ENCODE measurements at regions not wholly inside any gene's neighbourhood (a gene's known extent, or its start where the extent isn't known, plus 50 kb on each side); places are given as distances from the start of the nearest gene placed in this dataset.

DNA sequence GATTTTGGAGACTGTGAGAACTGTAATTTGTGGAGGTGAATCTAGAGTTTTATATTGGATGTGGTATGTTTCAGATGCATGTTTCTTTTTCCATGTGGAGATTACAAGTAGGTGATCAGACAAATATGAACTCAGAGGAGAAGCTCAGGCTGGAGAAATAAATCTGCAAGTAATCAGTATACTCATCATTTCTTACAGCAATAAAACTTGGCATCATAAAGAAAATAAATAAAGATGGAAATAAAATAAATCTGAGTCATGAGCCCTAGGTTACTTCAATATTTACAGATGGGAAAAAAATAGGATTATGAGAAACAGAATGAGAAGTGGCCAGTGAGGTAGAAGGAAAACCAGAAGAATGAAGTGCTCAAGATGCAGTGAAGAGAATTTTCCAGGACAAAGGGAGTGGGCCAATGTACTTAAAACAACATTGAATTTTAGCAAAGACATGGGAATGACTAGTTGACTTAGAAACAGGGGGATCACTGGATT, 453.8 kb downstream of the DSC3 start:
- no peak overlapping the region for H3K4me3 ChIP-seq (ENCODE audit: low read depth, low read length)
- DNase-seq (ENCODE audit: low read depth) = no peak
- no peak for TF ChIP-seq CTCF (IDR thresholded peaks at IDR 0.05; ENCODE audit: insufficient read depth, low read depth, low read length, missing control alignments)

GRCh38 chr18:30583768-30584167, 458.8 kb downstream of the DSC3 start:
- no peak overlapping the region for H3K4me3 ChIP-seq (ENCODE audit: low read depth, low read length)
- DNase-seq (ENCODE audit: low read depth) = no peak
- no peak for TF ChIP-seq CTCF (IDR thresholded peaks at IDR 0.05; ENCODE audit: insufficient read depth, low read depth, low read length, missing control alignments)

DNA sequence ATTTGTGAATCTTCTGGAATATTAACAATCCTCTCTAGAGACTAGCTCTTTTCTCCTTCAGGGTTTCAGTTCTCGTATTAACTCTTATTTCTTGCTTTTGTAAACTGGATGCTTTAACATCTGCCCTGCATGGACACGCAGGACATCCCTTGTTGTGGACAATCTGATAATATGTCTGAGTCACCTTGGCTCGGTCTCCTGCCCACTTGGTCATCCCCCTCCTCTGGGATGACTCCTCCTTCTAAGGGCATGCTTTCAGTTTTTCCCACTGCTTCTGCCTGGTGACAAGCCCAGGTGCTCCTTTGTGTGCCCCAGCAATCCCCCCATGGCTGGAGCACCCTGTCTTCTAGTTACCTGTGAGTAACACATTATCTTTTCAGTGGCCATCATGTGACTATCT, 460.5 kb downstream of the DSC3 start:
- no peak for DNase-seq (ENCODE audit: low read depth)
- no peak overlapping the region for H3K4me3 ChIP-seq (ENCODE audit: low read depth, low read length)
- no peak for TF ChIP-seq CTCF (IDR thresholded peaks at IDR 0.05; ENCODE audit: insufficient read depth, low read depth, low read length, missing control alignments)

- no peak for TF ChIP-seq CTCF (IDR thresholded peaks at IDR 0.05; ENCODE audit: insufficient read depth, low read depth, low read length, missing control alignments)
- no peak overlapping the region for H3K4me3 ChIP-seq (ENCODE audit: low read depth, low read length)
- DNase-seq (ENCODE audit: low read depth) = no peak
Measured at GRCh38 chr18:30578707-30579106, 463.8 kb downstream of the DSC3 start.

GRCh38 chr18:30572214-30572613, 470.3 kb downstream of the DSC3 start:
- DNase-seq (ENCODE audit: low read depth) = no peak
- TF ChIP-seq CTCF (IDR thresholded peaks at IDR 0.05; ENCODE audit: insufficient read depth, low read depth, low read length, missing control alignments) = no peak

GRCh38 chr18:30568333-30568732, 474.2 kb downstream of the DSC3 start:
- DNase-seq (ENCODE audit: low read depth) = no peak
- no peak overlapping the region for H3K4me3 ChIP-seq (ENCODE audit: low read depth, low read length)
- no peak for TF ChIP-seq CTCF (IDR thresholded peaks at IDR 0.05; ENCODE audit: insufficient read depth, low read depth, low read length, missing control alignments)

More at GRCh38 chr18:30572214-30572613, 470.3 kb downstream of the DSC3 start:
- no peak overlapping the region for H3K4me3 ChIP-seq (ENCODE audit: low read depth, low read length)

DNA sequence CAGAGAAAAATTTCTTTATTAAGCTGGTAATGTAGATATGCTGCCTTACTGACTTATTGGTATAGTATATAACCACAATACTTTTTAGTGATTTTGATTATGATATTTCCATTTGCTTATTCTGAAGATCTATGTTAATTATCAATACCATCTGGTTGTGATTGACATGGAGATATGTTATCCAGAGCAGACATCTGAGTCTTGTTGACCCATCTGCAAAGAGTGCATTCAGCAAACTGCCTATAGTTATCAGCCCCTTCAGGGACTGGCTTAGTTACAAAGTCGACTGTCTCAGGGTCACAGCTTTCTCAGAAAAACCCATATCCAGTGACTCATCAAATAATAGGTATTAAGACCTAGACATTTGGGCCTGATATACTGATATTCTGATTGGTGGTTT, 475.7 kb downstream of the DSC3 start:
- H3K4me3 ChIP-seq (ENCODE audit: low read depth, low read length) = no peak overlapping the region
- no peak for DNase-seq (ENCODE audit: low read depth)
- TF ChIP-seq CTCF (IDR thresholded peaks at IDR 0.05; ENCODE audit: insufficient read depth, low read depth, low read length, missing control alignments) = no peak

All from GM12865 (cell line).